ENCODE measurements at regions not wholly inside any gene's neighbourhood (a gene's known extent, or its start where the extent isn't known, plus 50 kb on each side); places are given as distances from the start of the nearest gene placed in this dataset.
A peak's percentile ranks its signal among the peaks of the same experiment; 100 is the strongest.
"Not testable (repeated sequence)": the region's sequence is repeated elsewhere in the genome, so short reads cannot be mapped to it uniquely, and the experiment has no call there.

GRCh38 chr3:66552846-66553245 is 52.0 kb upstream of the LRIG1 start:
- DNase-seq = no peak

GRCh38 chr3:66553441-66554113 is 52.8 kb upstream of the LRIG1 start:
- DNase-seq = no peak

- DNase-seq = no peak
Measured at GRCh38 chr3:66554178-66554577, 53.4 kb upstream of the LRIG1 start.

GRCh38 chr3:66555214-66555844 is 54.5 kb upstream of the LRIG1 start:
- no peak for DNase-seq

GRCh38 chr3:66557170-66557569 is 56.3 kb upstream of the LRIG1 start:
- DNase-seq = no peak

- not testable (repeated sequence) for DNase-seq
Measured at GRCh38 chr3:66559924-66560323, 59.1 kb upstream of the LRIG1 start.

GRCh38 chr3:66561367-66561766 is 60.5 kb upstream of the LRIG1 start:
- DNase-seq = no peak

- DNase-seq = no peak
Measured at GRCh38 chr3:66565301-66565700, 64.5 kb upstream of the LRIG1 start.

GRCh38 chr3:66567077-66567476 is 66.3 kb upstream of the LRIG1 start:
- no peak for DNase-seq

GRCh38 chr3:66572090-66572675 is 71.4 kb upstream of the LRIG1 start:
- no peak for DNase-seq

GRCh38 chr3:66572938-66573710 is 72.3 kb upstream of the LRIG1 start:
- peak; percentile 4 for DNase-seq

GRCh38 chr3:66574091-66574490 is 73.3 kb upstream of the LRIG1 start:
- no peak for DNase-seq

- no peak for DNase-seq
Measured at GRCh38 chr3:66577426-66578203, 76.8 kb upstream of the LRIG1 start.

- no peak for DNase-seq
Measured at GRCh38 chr3:66581256-66581655, 80.4 kb upstream of the LRIG1 start.

GRCh38 chr3:66582721-66583423 is 82.0 kb upstream of the LRIG1 start:
- peak; percentile 13 for DNase-seq

GRCh38 chr3:66583424-66584040 is 82.7 kb upstream of the LRIG1 start:
- DNase-seq = no peak

- no peak for DNase-seq
Measured at GRCh38 chr3:66585520-66586095, 84.8 kb upstream of the LRIG1 start.

GRCh38 chr3:66586853-66587252 is 86.0 kb upstream of the LRIG1 start:
- DNase-seq = no peak

- no peak for DNase-seq
Measured at GRCh38 chr3:66588340-66588847, 87.6 kb upstream of the LRIG1 start.

- DNase-seq = no peak
Measured at GRCh38 chr3:66592016-66592761, 91.4 kb upstream of the LRIG1 start.
